CD4-positive, alpha-beta T cell treated with Interleukin-17A for 4 hours (primary cell): ENCODE measurements at regions not wholly inside any gene's neighbourhood (a gene's known extent, or its start where the extent isn't known, plus 50 kb on each side); places are given as distances from the start of the nearest gene placed in this dataset.
"Not testable (repeated sequence)": the region's sequence is repeated elsewhere in the genome, so short reads cannot be mapped to it uniquely, and the experiment has no call there.

Source experiments
- DNase-seq: peaks from one replicate; pipeline ENCODE4 v3.0.0-alpha.2; 2020; ENCODE audit warnings: mixed read lengths

GRCh38 chr1:87972811-87973210, 644.1 kb downstream of the LMO4 start:
- no peak for DNase-seq

- DNase-seq, result no peak
Measured at GRCh38 chr1:87973896-87974295, 645.2 kb downstream of the LMO4 start.

GRCh38 chr1:87976316-87976715, 647.6 kb downstream of the LMO4 start:
- DNase-seq, result no peak

GRCh38 chr1:87977145-87977544, 648.5 kb downstream of the LMO4 start:
- no peak for DNase-seq

- DNase-seq, result no peak
Measured at GRCh38 chr1:87979079-87979478, 650.4 kb downstream of the LMO4 start.

- no peak for DNase-seq
Measured at GRCh38 chr1:87980494-87980893, 651.8 kb downstream of the LMO4 start.

- no peak for DNase-seq
Measured at GRCh38 chr1:87981386-87981785, 652.7 kb downstream of the LMO4 start.

- DNase-seq, result no peak
Measured at GRCh38 chr1:87981810-87982209, 653.1 kb downstream of the LMO4 start.

GRCh38 chr1:87983841-87984240, 655.2 kb downstream of the LMO4 start:
- DNase-seq, result no peak

- no peak for DNase-seq
Measured at GRCh38 chr1:87985071-87985470, 656.4 kb downstream of the LMO4 start.

- no peak for DNase-seq
Measured at GRCh38 chr1:87986130-87986866, 657.6 kb downstream of the LMO4 start.

GRCh38 chr1:87989346-87989745, 660.7 kb downstream of the LMO4 start:
- no peak for DNase-seq

GRCh38 chr1:87992536-87992935, 663.9 kb downstream of the LMO4 start:
- DNase-seq, result not testable (repeated sequence)

- DNase-seq, result no peak
Measured at GRCh38 chr1:87993051-87993450, 664.4 kb downstream of the LMO4 start.

- DNase-seq, result no peak
Measured at GRCh38 chr1:87999852-88000251, 671.2 kb downstream of the LMO4 start.

- DNase-seq, result no peak
Measured at GRCh38 chr1:88001460-88001859, 672.8 kb downstream of the LMO4 start.

GRCh38 chr1:88003255-88003654, 674.6 kb downstream of the LMO4 start:
- DNase-seq, result no peak

GRCh38 chr1:88009916-88010315, 674.2 kb upstream of the PKN2 start:
- no peak for DNase-seq

GRCh38 chr1:88013485-88013884, 670.6 kb upstream of the PKN2 start:
- no peak for DNase-seq

- DNase-seq, result no peak
Measured at GRCh38 chr1:88014131-88014530, 669.9 kb upstream of the PKN2 start.

GRCh38 chr1:88016947-88017346, 667.1 kb upstream of the PKN2 start:
- DNase-seq, result no peak

- no peak for DNase-seq
Measured at GRCh38 chr1:88021529-88021928, 662.5 kb upstream of the PKN2 start.

- no peak for DNase-seq
Measured at GRCh38 chr1:88022516-88022915, 661.6 kb upstream of the PKN2 start.

- no peak for DNase-seq
Measured at GRCh38 chr1:88029142-88029541, 654.9 kb upstream of the PKN2 start.

GRCh38 chr1:88029899-88030298, 654.2 kb upstream of the PKN2 start:
- no peak for DNase-seq
